ENCODE measurements at regions not wholly inside any gene's neighbourhood (a gene's known extent, or its start where the extent isn't known, plus 50 kb on each side); places are given as distances from the start of the nearest gene placed in this dataset.
A peak's percentile ranks its signal among the peaks of the same experiment; 100 is the strongest.
"Not testable (repeated sequence)": the region's sequence is repeated elsewhere in the genome, so short reads cannot be mapped to it uniquely, and the experiment has no call there.

- H3K9me3 Mint-ChIP-seq: peaks cover 3% of the 10 kb centered on the region; the same call in 1 of the 2 replicates
- no peak overlapping the region for H3K27ac Mint-ChIP-seq
- ChIA-PET POLR2A (no interaction called here), CTCF (no interaction called here)
- no peaks in the 10 kb centered on the region for H3K4me1 Mint-ChIP-seq
- TF ChIP-seq FOXP1 (CRISPR knock-in tag; IDR thresholded peaks at IDR 0.05; ENCODE audit: borderline replicate concordance) (no peak), GABPB1 (CRISPR knock-in tag; IDR thresholded peaks at IDR 0.05) (no peak)
- ATAC-seq (no peak), DNase-seq (ENCODE audit: low spot score) (no peak)
- no peaks in the 10 kb centered on the region for H3K36me3 Mint-ChIP-seq
- no peaks in the 10 kb centered on the region for H3K27me3 Mint-ChIP-seq (ENCODE audit: low read depth)
- H3K4me3 Mint-ChIP-seq: no peak overlapping the region
Observed at GRCh38 chr13:86606264-86606663, 807.0 kb upstream of the SLITRK6 start.

GRCh38 chr13:86608701-86609100 lies 809.5 kb upstream of the SLITRK6 start:
- ATAC-seq (peak; percentile 60), DNase-seq (ENCODE audit: low spot score) (no peak)
- no peak for TF ChIP-seq JAZF1 (CRISPR knock-in tag; IDR thresholded peaks at IDR 0.05)
- no peak for TF ChIP-seq CREB1 (CRISPR knock-in tag; IDR thresholded peaks at IDR 0.05)
- POLR2A ChIA-PET: no interaction called here
- Mint-ChIP-seq H3K27ac (no peak overlapping the region), H3K4me1 (no peaks in the 10 kb centered on the region), H3K36me3 (no peaks in the 10 kb centered on the region), H3K27me3 (ENCODE audit: low read depth) (no peaks in the 10 kb centered on the region), H3K9me3 (peaks cover 3% of the 10 kb centered on the region; the same call in 1 of the 2 replicates), H3K4me3 (no peak overlapping the region)
- CTCF ChIA-PET: no interaction called here

- Mint-ChIP-seq H3K27ac (no peak overlapping the region), H3K36me3 (no peaks in the 10 kb centered on the region), H3K27me3 (ENCODE audit: low read depth) (no peaks in the 10 kb centered on the region), H3K4me1 (0 out of 2 replicates have a peak, but pooled peaks cover under 1% of the 10 kb centered on the region), H3K9me3 (no peaks in the 10 kb centered on the region), H3K4me3 (no peak overlapping the region)
- TF ChIP-seq ZNF416 (CRISPR knock-in tag; IDR thresholded peaks at IDR 0.05) (no peak), E2F5 (CRISPR knock-in tag; IDR thresholded peaks at IDR 0.05) (no peak)
- POLR2A ChIA-PET: no interaction called here
- ATAC-seq: no peak
- DNase-seq (ENCODE audit: low spot score): no peak
- CTCF ChIA-PET: no interaction called here
Observed at GRCh38 chr13:86633346-86633745, 834.1 kb upstream of the SLITRK6 start.

GRCh38 chr13:86651171-86651570 lies 852.0 kb upstream of the SLITRK6 start:
- peak; percentile 54 for DNase-seq (ENCODE audit: low spot score)
- 0 out of 2 replicates have a peak, but pooled peaks have one; percentile 28 for TF ChIP-seq FOXK1 (CRISPR knock-in tag; IDR thresholded peaks at IDR 0.05)
- H3K9me3 Mint-ChIP-seq; H3K27me3 Mint-ChIP-seq (ENCODE audit: low read depth); POLR2A ChIA-PET; H3K27ac Mint-ChIP-seq; CTCF ChIA-PET; H3K36me3 Mint-ChIP-seq; H3K4me1 Mint-ChIP-seq; H3K4me3 Mint-ChIP-seq: not testable (repeated sequence)
- ATAC-seq: peak; percentile 44

- H3K27me3 Mint-ChIP-seq (ENCODE audit: low read depth): no peaks in the 10 kb centered on the region
- peaks cover 2% of the 10 kb centered on the region; the same call in 1 of the 2 replicates for H3K36me3 Mint-ChIP-seq
- ChIA-PET POLR2A (no interaction called here), CTCF (no interaction called here)
- no peak overlapping the region for H3K27ac Mint-ChIP-seq
- H3K4me1 Mint-ChIP-seq: peaks cover 8% of the 10 kb centered on the region
- DNase-seq (ENCODE audit: low spot score): no peak
- ATAC-seq: no peak
- peaks cover 12% of the 10 kb centered on the region for H3K9me3 Mint-ChIP-seq
- H3K4me3 Mint-ChIP-seq: no peak overlapping the region
- TF ChIP-seq HMGXB4 (CRISPR knock-in tag; IDR thresholded peaks at IDR 0.05) (no peak), JUN (CRISPR knock-in tag; IDR thresholded peaks at IDR 0.05) (no peak), ZNF281 (CRISPR knock-in tag; IDR thresholded peaks at IDR 0.05) (no peak), RORB (CRISPR knock-in tag; IDR thresholded peaks at IDR 0.05) (no peak), ZNF423 (CRISPR knock-in tag; IDR thresholded peaks at IDR 0.05) (no peak), TP53 (CRISPR knock-in tag; IDR thresholded peaks at IDR 0.05) (no peak), RELA (CRISPR knock-in tag; IDR thresholded peaks at IDR 0.05; ENCODE audit: borderline replicate concordance) (no peak), IRF2 (CRISPR knock-in tag; IDR thresholded peaks at IDR 0.05; ENCODE audit: borderline replicate concordance, low read depth) (no peak), IRF1 (CRISPR knock-in tag; IDR thresholded peaks at IDR 0.05) (no peak), ETV6 (CRISPR knock-in tag; IDR thresholded peaks at IDR 0.05) (no peak), JAZF1 (CRISPR knock-in tag; IDR thresholded peaks at IDR 0.05) (no peak), MXD4 (CRISPR knock-in tag; IDR thresholded peaks at IDR 0.05; ENCODE audit: borderline replicate concordance) (no peak), GRHL2 (CRISPR knock-in tag; IDR thresholded peaks at IDR 0.05; ENCODE audit: insufficient replicate concordance, severe bottlenecking) (no peak), NFYB (CRISPR knock-in tag; conservative IDR thresholded peaks at IDR 0.05; ENCODE audit: low read depth) (no peak)
Observed at GRCh38 chr13:86653009-86653408, 853.8 kb upstream of the SLITRK6 start.

Measured in WTC11 (cell line).